Fibroblast of pulmonary artery (primary cell): ENCODE measurements at regions not wholly inside any gene's neighbourhood (a gene's known extent, or its start where the extent isn't known, plus 50 kb on each side); places are given as distances from the start of the nearest gene placed in this dataset.
"Not testable (repeated sequence)": the region's sequence is repeated elsewhere in the genome, so short reads cannot be mapped to it uniquely, and the experiment has no call there.

Source experiments
- DNase-seq: peaks from one replicate; pipeline ENCODE4 v3.0.0-alpha.2; 2010; ENCODE audit warnings: low read depth
- H3K4me3 ChIP-seq: replicated peaks from 2 replicates; pipeline ENCODE4 v1.5.1; 2011; ENCODE audit warnings: low read depth, mild to moderate bottlenecking, control low read depth, low read length, moderate library complexity
- TF ChIP-seq, protein P1 (sequence below): IDR thresholded peaks from 2 replicates; pipeline ENCODE4 v1.5.1; 2011; ENCODE audit warnings: mild to moderate bottlenecking, control low read depth, low read length, inconsistent platforms; ENCODE audit errors: missing control alignments

DNA sequence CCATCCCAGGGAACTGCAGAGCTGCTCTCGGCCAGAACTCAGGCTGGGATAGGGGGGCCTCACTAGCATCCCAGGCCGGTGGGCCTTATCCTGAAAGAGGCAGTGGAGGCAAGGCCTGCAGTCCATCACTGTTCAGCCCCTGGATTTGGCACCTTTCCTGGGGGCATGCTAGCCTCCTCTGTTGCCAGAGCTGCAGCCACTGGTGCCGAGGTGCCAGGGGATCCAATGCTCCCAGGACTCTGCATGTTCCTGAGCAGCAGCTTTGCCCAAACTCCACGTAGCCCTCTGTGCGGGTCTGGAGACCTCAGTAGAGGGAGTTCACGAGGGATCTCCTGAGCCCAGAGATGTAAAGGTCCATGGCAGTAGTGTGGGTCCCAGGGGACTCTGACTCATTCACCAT is 551.7 kb upstream of the AMOT start:
- no peak for DNase-seq
- no peak overlapping the region for H3K4me3 ChIP-seq
- TF ChIP-seq, protein P1, sequence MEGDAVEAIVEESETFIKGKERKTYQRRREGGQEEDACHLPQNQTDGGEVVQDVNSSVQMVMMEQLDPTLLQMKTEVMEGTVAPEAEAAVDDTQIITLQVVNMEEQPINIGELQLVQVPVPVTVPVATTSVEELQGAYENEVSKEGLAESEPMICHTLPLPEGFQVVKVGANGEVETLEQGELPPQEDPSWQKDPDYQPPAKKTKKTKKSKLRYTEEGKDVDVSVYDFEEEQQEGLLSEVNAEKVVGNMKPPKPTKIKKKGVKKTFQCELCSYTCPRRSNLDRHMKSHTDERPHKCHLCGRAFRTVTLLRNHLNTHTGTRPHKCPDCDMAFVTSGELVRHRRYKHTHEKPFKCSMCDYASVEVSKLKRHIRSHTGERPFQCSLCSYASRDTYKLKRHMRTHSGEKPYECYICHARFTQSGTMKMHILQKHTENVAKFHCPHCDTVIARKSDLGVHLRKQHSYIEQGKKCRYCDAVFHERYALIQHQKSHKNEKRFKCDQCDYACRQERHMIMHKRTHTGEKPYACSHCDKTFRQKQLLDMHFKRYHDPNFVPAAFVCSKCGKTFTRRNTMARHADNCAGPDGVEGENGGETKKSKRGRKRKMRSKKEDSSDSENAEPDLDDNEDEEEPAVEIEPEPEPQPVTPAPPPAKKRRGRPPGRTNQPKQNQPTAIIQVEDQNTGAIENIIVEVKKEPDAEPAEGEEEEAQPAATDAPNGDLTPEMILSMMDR: no peak

DNA sequence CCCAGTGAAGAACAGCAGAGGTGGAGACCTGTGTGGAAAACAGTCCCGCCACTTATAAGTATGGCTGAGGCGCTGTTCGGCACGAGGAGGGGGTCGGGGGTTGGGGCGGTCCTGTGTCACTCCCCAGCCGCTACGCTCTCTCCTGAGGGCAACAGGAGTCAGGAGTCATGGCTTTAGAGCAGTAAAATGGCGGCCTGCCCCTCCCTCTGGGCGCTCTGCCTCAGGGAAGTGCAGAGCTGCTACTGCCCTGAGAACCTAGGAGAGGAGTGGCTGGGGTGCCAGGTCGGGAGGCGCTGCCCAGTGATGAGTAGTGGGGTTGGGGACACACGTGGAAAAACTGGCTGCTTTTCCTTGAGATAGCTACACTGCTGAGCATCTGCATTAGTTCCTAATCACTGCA is 551.2 kb upstream of the AMOT start:
- H3K4me3 ChIP-seq: no peak overlapping the region
- no peak for DNase-seq
- TF ChIP-seq, protein P1: no peak

DNA sequence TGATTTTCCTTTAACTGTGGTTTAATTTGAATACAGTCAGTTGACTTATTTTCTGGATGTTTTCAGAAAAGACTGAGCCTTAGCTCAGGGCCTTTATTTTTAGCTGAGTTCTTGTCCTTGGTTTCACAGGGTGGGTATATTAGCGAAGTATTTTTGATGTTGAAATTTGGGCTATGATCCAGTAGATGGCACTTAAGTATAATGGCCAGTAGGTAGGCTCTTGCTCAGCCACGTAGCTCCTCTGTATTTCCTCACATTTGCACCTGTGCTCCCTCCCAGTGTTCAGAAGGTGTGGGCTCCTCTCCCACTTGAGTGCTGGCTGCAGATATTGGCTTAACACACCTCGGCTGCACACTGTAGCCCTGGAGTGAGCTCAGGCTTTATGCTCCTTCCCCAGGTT is 549.9 kb upstream of the AMOT start:
- TF ChIP-seq, protein P1: no peak
- no peak overlapping the region for H3K4me3 ChIP-seq
- DNase-seq: no peak

DNA sequence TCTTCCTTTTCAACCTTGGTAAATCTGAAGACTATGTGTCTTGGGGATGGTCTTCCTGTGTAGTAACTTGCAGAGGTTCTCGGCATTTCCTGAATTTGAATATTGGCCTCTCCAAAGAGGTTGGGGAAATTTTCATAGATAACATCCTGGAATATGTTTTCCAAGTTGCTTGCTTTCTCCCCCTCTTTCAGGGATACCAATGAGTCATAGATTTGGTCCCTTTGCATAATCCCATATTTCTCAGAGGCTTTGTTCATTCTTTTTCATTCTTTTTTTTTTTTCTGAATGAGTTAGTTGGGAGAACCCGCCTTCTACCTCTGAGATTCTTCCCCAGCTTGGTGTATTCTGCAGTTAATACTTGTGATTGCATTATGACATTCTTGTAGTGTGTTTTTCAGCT is 549.2 kb upstream of the AMOT start:
- TF ChIP-seq, protein P1: no peak
- H3K4me3 ChIP-seq: no peak overlapping the region
- DNase-seq: peak; percentile 62

DNA sequence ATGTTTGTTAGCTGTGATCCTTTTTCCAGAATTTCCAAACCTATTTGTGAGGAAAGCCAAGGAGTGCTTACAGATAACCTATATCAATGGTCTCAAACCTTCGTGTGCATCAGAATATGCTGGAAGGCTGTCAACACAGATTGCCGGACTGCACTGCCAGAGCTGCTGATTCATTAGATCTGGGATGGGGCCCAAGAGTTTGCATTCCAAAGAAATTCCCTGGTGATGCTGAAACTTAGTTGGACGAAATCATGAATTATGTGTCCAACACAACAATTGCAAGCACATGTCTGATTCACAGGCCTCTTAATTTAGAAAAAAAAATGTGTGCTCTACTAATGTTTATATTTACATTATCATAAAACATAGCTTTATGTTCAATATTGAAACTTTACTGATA is 544.0 kb upstream of the AMOT start:
- no peak overlapping the region for H3K4me3 ChIP-seq
- TF ChIP-seq, protein P1: no peak
- DNase-seq: peak; percentile 87

DNA sequence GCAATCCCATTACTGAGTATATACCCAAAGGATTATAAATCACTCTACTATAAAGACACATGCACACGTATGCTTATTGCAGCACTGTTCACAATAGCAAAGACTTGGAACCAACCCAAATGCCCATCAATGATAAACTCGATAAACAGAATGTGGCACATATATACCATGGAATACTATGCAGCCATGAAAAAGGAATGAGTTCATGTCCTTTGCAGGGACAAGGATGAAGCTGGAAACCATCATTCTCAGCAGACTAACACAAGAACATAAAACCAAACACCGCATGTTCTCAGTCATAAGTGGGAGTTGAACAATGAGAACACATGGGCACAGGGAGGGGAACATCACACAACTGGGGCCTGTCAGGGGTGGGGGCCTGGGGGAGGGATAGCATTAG is 532.8 kb upstream of the AMOT start:
- DNase-seq, H3K4me3 ChIP-seq: not testable (repeated sequence)

DNA sequence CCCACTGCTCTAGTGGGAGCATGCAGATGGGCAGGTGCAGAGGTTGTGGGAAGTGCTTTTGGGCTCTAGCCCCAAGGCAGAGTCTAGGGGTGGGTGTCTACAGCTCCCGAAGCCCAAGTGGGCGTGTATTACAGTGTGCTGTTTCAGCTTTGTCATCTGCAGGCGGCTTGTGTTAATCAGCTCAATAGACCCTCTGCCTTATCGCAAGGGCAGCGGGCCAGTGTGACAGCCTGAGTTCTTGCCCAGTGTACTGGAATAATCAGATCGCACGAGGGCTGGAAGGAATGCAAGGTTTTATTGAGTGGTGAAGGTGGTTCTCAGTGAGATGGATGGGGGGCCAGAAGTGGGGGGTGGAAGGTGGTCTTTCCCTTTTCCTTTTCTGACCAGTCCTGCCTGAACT is 529.4 kb upstream of the AMOT start:
- H3K4me3 ChIP-seq: no peak overlapping the region
- TF ChIP-seq, protein P1: no peak
- no peak for DNase-seq

DNA sequence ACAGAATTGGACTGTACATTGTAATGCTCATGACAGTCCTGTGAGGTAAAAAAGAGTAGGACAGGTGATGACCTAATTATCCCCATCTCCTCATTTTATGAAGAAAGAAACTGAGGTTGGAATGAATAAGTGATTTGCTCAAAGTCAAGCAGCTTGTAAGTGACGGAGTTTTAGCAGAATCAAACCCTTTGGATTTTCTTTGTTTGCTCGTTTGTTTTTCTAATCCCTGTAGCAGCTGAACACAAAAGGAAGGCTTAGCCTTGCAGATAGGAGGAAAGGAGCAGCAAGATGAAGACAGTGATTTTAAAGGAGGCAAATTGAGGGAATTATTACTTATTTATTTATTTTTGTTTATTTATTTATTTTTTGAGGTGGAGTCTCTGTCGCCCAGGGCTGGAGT is 528.4 kb upstream of the AMOT start:
- DNase-seq: no peak
- TF ChIP-seq, protein P1: no peak
- H3K4me3 ChIP-seq: no peak overlapping the region
